DMS79 (cell line): ENCODE measurements at regions not wholly inside any gene's neighbourhood (a gene's known extent, or its start where the extent isn't known, plus 50 kb on each side); places are given as distances from the start of the nearest gene placed in this dataset.

Experiments used
- DNase-seq: peaks from one replicate; lab custom pipeline; 2025; lab: John Stamatoyannopoulos, UW

DNA sequence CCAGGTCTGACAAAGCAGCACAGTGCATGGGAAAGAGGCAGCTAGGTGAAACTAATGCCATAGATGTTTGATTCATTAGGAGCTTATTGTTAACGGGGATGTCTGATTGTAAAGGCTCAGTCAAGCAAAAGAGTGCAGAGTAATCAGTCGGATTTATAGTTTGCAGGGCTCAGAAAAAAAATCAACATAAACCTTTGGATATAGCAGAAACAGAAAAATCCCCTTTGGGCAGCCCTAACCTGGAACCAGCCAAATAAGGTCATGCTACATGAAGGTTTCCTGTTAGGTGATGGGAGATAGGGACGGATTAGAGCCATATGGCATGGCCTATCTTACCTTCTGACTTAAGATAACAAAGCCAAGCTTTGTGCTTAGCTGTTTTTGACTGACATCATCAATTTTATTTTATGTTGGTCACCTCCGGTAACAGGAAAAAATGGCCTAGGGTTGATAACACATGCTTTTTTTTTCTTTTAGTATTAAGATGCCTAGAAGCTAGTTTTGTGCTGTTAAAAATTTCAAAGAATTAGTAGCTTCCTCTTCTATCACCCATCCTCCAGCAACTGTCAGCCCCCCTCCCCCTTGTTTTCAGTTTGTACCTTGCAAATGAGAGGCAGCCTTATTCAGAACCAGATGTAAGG, 60.7 kb upstream of the ZEB2 start:
- DNase-seq = no peak

GRCh38 chr2:144579556-144579955, 59.6 kb upstream of the ZEB2 start:
- no peak for DNase-seq

GRCh38 chr2:144578099-144578498, 58.2 kb upstream of the ZEB2 start:
- DNase-seq = no peak

DNA sequence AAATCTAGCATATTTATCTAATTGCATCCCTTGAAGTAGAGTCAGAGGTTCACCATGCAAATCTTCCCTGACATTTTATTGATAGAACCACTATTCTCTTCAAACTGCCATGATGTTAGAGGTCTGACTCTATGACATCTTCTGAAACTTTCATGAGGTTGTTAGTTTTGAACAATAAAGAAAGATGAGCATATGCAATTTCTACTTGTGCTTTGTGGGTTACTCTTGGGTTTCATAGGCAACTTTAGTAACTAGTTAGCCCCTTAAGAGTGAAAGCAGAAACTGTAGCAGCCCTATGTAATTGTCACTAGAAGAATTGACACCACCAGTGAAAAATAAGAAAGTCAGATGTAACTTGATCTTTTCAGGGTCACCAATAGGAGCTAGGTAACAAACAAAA, 53.1 kb upstream of the ZEB2 start:
- DNase-seq = no peak

DNA sequence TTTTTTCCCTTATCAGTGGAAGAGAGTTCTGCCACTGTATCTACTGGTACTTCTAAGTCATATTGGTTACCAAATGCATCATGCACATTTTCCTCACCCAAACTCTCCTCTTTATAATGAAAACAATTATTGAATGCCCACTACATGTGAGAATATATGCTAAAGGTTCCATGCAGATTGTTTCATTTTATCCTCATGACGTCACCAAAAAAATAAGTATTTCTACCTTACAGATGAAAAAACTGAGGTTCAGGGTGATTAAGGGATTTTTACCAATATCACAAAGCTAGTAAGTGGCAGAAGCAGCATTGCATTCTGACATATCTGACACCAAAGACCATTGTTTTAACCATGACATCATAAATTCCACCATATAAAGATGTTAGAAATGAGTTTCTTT, 51.9 kb upstream of the ZEB2 start:
- DNase-seq = no peak

GRCh38 chr2:144570566-144570965, 50.6 kb upstream of the ZEB2 start:
- DNase-seq = no peak
